ENCODE measurements at regions not wholly inside any gene's neighbourhood (a gene's known extent, or its start where the extent isn't known, plus 50 kb on each side); places are given as distances from the start of the nearest gene placed in this dataset.
"Not testable (repeated sequence)": the region's sequence is repeated elsewhere in the genome, so short reads cannot be mapped to it uniquely, and the experiment has no call there.

DNA sequence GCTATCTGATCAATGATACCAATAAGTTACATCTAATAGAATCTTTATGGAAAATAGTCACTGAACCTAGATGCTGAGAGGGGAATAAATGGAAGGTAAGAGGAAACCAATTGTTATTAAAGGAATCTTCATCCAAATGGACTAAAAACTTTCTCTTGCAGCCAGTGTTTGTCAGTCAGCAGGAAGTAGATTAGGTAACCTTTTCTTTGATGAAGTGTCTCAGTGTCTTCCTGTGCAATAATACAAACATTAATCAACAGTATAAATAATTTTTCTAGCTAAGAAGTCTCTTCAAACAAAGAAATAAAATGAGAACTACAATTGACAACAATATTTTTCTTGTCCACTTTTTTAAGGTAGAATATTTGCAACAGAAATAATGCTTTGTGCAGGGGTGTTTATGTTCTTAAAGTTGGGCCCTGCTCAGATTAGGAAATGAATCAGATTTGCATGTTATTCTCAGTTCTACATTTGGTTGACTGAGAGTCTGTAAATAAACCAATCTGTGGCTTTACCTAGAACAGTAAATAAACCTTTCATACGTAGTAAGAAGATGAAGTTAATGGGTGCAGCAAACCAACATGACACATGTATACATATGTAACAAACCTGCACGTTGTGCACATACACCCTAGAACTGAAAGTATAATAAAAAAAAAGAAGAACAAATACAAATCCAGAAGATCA, 391.4 kb downstream of the MRPL39 start:
- no peak for DNase-seq

DNA sequence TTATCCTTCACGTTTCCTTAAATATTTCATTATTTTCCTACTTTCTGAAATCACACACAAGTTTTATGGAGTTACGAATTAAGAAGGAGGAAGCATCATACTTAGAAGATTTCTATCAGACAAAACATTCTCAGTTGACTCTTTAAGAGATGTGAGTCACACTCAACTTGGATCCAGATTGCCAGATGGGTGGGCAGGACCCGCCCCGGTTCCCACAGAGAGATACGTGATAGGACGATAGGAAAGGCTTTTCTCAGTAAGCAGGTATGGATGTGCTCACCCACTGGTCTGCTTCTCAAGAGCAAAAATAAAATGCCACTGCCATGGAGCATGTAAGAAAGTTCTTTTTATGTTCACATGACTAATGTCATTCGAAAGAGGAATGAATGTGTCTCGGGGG, 392.6 kb downstream of the MRPL39 start:
- no peak for DNase-seq

DNA sequence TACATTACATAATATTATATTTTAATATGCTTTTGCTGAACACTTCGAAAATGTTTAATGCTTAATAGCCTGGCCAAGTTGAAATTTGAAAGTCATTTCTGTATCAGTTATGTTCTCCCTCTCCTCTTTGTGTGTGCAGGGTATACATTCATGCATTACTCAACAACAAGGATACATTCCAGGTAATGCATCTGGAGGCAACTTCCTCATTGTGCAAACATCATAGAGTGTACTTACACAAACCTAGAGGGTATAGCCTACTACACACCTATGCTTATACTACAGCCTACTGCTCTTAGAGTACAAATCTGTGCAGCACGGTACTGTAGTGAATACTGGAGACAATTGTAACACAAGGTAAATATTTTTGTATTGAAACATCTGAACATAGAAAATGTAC, 407.3 kb downstream of the MRPL39 start:
- DNase-seq = no peak

DNA sequence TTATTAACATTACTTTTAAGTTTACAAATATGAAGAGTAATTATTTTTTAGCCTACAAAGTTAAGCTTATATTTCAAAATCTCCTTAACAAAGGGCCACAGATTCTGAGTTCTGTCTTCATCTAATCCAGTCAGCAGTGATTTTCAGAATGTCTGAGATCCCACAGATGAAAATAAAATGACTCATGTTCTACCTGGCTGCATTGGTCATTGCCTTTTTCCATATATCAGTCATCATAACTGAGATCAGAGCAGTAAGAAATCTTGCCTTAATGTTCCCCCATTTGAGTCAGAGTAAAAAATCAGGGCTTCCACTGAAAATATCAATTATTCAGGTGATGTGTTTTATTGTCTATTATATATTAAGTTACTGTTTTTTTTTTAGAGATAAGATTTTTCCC, 416.1 kb downstream of the MRPL39 start:
- no peak for DNase-seq

DNA sequence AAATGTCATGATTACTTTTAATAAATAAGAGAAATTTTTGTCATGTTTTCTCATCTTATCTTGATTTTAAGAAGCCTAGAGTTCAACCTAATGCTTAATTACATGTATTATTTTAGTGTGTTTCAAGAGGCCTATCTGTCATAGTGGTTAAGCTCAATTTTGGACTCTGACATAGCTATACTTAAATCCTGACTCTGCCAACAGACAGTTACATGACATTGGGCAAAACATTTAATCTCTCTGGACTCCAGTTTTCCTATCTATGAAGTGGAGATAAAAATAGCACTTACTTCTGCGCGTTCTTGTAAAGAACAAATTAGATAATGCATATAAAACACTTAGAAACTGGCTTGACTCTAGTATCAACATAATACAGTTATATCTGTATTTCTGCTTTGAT, 417.8 kb downstream of the MRPL39 start:
- no peak for DNase-seq

DNA sequence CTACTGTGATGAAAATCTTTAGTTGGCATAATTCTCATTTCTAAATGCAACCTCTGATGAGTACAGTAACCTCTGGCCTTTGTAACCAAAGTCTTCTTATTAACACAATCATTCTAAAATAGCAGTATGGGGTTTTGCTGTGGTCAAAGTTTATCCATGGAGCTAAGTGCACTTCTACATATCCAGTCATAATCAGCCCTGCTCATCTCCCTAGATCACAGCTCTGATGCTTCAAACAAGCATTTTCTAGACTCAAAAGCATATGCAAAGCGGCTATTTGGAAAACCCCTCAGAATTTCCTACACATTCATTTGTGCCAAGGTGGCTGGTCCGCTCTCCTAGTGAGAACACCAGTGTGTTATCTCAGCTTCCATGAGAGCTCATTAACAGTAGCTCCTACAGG, 418.6 kb downstream of the MRPL39 start:
- DNase-seq = no peak

DNA sequence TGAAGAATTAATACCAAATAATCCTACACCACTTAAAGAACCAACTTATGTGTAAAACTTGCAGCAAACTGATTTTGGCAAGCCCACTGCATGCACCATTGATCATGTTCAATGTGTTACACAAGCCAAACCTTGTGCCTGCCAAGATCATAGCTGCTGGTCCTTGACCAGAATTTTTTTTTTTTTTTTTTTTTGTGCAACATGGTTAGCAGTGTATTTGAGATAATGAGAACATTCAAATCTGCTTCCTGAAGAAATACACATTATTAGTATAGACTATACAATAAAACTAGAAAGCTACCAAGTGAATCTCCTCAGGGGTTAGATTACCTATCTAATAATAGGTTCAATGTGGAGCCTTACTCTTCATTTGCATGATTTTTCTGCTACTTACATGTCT, 421.0 kb downstream of the MRPL39 start:
- no peak for DNase-seq

DNA sequence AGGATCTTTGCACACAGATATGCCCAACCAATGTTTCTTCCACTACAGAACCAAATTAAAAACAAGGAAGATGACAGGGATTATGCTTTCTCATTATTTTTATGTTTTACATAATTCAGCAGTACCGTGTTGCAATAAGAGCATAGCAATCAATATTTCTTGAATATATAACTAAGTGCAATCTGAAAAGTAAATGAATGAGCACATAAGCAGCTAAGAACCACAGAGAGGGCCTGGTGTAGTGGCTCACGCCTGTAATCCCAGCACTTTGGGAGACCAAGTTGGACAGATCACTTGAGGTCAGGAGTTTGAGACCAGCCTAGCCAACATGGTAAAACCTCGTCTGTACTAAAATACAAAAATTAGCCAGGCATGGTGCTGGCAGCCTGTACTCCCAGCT, 423.7 kb downstream of the MRPL39 start:
- DNase-seq = no peak

DNA sequence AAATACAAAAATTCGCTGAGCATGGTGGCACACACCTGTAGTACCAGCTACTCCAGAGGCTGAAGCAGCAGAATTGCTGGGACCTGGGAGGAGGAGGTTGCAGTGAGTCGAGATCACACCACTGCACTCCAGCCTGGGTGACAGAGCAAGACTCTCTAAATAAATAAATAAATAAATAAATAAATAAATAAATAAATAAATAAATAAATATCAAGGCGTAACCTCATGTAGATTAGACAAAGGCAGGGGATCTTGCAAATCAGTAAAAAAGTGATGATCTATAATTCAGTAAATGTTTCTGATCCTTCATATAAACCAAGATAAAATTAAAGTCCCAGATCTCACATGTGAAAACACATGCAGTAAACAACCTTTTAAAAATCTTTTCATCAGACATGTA, 425.6 kb downstream of the MRPL39 start:
- DNase-seq = not testable (repeated sequence)

DNA sequence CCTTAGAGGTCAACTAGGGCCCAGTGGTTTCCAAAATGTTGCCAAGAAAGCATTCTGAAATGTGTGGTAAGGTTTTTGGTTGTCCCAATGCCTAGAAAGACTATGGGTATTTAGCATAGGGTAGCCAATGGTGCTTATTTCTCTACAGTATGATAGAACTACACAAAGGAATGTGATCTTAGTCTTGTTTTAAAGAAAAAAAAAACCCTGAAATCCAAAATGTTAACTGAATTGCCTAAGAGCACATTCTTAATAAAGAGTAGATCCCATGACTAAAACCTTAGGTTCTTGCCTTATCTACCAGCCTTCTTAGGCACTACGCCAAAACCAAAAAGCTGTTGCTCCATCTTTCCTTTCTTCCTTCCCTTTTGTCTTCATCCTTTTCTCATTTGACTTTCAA, 428.2 kb downstream of the MRPL39 start:
- DNase-seq = no peak

DNA sequence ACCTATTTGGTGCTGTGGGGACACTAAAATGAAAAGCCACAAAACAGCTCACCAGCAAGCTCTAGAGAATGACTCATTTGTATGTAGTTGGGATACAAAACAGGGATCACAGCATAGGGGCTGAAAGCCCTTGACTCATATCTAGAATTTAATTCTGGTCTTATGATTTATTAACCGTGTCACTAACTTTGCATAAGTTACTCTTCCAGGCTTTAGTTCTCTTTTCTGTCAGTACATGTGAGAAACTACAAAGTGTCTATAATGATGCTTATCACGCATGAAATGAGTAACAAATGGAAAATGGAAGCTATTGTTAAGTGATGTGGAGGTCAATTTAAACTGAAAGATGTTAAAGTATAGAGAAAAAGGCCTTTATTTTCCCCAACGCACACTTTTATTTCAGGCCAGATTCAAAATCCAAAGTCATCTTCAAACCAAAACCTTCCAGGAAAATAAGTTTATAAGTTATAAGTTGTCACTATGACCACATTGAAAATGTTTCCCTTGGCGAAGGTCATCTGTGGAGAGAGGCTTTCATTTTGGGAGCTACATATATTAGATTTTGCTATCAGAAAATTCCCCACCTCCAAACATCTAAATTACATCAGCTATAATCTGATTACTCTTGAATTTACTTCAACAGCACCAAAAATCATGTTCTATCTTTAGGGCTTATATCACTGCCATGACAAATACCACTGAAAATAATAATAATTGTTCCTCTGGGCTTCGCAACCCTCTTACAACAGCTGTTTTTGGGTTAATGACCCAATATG, 430.5 kb downstream of the MRPL39 start:
- DNase-seq = no peak

DNA sequence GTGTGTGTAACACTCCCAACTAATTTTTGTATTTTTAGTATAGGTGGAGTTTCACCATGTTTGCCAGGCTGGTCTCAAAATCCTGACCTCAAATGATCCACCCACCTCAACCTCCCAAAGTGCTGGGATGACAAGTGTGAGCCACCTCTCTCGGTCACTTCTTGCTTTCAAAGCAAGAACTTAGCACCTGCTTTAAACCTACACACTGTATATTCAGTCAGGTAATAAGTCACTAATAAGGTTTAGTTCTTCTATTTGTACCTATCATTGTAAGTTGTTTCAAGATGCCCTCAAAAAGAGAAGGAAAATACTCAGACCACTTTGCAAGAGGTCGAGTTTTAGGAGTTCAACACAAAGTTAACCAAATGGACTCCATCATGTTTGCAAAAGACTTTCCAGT, 431.3 kb downstream of the MRPL39 start:
- DNase-seq = no peak

DNA sequence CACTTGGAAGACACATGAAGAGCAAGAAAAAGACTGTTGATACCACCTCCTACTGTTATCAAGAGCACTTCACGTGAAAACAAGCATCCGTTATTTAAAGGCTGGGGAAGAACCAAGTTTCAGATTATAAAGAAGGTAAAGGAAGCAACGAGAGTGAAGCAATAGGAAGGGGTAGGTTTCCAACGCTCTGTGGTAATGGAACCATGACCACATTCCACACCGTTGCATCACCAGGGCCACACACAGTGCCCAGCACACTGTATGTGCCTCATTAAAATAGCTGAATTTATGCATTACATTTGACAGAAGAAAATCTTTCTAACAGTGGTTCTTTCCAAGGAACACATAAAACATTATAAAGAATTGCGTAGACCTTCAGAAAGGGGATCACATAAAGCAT, 435.8 kb downstream of the MRPL39 start:
- DNase-seq = no peak

DNA sequence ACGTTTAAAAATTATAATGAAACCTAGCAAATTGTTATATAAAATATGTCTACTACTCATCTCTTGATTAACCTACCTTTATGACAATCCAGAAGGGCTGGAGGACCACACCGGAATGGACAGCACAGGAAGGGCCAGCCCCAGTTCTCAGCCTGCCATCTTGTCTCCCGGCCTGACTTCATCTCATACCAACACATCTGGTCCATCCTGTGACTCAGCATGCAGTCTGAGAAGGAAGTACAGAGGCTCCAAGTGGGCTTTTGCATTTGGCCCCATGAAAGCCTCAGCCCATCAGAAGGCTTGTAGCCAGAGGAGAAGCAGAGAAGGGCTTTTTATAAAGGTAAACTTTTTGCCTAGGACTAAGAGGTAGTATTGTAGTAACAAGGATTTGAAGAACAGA, 436.6 kb downstream of the MRPL39 start:
- no peak for DNase-seq

DNA sequence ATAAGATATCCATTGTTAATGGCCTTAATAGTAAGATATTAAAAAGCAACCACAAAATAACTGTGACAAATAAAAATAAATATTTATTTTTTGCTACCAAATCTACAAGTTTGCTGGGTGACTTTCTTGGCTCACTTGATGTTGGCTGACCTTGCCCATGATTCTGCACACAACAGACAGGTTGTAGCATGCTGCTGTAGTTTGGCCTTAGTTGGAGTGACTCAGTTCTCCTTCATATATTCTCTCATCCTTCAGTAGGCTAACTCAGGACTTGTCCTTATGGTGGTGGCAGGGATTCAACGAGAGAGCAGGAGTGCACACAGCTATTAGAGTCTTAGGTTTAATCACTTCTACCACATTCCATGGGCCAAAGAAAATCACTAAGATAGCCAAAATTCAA, 437.9 kb downstream of the MRPL39 start:
- no peak for DNase-seq

DNA sequence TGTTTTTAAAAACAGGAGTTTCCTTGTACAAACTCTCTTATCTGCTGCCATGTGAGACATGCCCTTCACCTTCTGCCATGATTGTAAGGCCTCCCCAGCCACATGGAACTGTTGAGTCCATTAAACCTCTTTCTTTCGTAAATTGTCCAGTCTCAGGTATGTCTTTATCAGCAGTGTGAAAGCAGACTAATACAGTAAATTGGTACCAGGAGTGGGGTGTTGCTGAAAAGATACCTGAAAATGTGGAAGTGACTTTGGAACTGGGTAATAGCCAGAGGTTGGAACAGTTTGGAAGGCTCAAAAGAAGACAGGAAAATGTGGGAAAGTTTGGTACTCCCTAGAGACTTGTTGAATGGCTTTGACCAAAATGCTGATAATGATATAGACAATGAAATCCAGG, 440.4 kb downstream of the MRPL39 start:
- DNase-seq = not testable (repeated sequence)

DNA sequence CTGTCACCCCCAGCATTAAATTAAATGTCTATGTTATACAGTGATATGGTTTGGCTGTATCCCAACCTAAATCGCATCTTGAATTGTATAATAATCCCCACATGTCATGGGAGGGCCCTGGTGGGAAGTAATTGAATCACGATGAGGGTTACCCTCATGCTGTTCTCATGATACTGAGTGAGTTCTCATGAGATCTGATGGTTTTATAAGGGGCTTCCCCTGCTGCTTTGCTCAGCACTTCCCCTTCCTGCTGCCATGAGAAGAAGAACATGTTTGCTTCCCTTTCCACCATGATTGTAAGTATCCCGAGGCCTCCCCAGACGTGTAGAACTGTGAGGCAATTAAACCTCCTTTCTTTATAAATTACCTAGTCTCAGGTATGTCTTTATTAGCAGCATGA, 445.7 kb downstream of the MRPL39 start:
- DNase-seq = no peak

DNA sequence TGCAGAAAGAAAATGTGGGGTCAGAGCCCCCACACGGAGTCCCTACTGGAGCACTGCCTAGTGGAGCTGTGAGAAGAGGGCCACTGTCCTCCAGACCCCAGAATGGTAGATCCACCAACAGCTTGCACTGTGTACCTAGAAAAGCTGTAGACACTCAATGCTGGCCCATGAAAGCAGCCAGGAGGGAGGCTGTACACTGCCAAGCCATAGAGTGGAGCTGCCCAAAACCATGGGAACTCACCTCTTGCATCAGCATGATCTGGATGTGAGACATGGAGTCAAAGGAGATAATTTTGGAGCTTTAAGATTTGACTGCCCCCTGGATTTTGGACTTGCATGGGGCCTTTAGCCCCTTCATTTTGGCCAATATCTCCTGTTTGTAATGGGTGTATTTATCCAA, 452.3 kb downstream of the MRPL39 start:
- not testable (repeated sequence) for DNase-seq

DNA sequence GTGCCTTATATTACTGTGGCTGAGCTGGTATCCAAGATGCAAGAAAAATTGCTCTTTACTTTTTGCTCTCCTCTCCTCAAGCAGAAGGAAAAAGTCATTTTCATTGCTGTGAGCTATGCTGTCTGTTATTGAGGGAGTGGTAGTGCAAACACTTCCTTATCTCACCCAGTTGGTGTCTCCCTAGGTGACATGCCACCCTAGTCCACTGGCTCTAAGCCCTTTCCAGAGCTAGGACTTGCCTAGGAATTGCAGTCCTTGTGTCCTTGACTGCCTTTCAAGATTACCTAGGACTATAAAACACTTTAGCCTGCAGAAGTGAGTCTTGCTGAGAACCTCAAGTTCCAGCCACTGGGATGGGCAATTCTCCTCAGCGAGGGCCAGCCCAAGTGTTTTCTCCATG, 458.3 kb downstream of the MRPL39 start:
- no peak for DNase-seq

DNA sequence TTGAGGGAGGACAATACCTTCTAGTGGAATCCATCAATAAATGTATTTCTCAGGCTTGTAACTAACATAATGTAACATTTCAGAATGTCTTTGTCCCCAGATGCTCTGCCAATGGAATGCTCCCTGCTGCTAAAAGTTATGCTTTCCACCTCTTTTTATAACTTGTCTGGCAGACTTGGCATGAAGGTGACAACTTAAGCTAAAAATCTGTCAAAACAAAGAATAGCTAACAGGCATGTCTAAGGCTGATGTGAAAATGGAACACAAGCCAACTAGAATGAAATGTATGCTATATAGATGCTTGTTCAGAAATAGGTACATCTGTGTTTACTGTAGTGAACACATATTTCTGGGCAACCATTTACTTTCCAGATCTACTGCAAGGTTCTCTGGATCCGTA, 467.9 kb downstream of the MRPL39 start:
- DNase-seq = no peak

DNA sequence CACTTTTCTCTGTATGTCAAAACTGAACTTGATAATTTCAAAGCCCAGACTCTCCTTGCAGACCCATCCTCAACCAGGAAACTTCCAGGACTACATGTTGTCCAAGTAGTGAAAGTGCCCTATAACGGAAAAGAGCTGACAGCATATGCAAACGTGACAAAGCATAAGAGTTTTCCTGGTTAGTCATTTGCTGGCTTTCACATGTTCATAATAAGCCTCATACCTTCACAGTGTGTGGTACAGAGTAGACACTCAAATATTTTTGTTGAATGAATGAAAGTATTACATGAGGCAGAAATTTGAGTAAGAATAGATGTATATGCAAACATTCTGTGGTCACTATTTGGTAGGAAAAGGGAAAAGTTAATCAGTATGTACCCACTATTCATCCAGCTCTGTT, 473.3 kb downstream of the MRPL39 start:
- DNase-seq = no peak

DNA sequence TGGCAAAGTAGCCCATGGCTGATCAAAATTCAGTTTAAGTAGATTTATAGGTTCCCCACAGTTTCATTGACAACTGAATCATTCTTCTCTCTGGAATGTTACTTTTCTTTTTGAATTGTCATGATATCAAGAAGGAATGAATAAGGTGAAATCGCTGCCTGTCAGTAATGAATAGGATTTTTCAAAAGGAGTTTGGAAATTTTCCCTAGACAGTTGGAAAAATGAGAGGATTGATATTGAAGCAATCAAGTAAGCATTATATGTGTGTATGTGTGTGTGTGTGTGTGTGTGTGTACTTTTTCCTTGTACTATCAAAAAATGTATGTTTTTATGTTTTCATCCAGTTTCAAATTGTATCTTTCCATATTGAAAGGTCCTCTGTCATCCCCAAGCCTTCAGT, 479.5 kb downstream of the MRPL39 start:
- DNase-seq = no peak

DNA sequence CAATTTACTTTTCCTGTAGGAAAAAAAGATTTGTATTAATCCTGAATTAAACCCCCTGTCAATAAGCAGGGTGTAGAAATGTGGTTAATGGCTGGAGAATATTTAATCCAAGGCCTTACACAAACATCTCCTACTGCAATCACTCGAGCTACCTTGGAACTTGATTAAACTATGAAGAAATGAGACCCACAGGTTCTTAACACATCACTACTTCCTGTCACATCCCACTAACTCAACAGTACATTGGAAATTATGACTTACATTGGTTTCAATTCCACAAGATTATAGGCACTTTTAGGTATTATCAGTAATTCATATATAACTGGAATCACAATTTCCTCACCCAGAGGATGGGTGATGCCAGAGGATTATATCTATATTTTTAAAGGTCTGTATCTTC, 480.3 kb downstream of the MRPL39 start:
- no peak for DNase-seq

DNA sequence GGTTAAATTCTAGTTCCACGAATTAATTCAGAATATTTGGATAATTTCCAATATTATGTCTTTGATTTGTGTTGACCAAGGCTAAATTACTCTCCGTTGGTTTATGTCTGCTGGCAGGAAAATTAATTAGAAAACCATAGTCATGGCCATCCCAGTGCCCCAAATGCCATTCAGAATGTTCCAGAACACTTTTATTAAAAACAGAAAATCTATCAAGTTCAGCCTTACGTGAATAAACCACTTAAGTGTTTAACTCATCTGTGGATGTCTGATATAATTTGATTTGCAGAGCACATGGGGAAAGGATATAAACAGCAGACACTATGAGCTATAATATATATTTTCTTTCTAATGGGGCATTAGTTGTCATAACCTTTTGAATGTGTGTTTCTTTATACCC, 480.7 kb downstream of the MRPL39 start:
- no peak for DNase-seq

DNA sequence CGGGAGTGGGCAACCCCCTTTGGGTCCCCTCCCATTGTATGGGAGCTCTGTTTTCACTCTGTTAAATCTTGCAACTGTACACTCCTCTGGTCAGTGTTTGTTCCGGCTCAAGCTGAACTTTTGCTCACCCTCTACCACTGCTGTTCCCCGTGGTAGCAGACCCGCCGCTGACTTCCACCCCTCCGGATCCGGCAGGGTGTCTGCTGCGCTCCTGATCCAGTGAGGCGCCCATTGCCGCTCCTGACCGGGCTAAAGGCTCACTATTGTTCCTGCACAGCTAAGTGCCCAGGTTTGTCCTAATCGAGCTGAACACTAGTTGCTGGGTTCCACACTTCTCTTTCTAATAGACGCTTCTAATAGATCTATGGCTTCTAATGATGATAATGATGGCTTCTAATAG, 488.6 kb downstream of the MRPL39 start:
- no peak for DNase-seq

Data from eye (tissue), 1 donor.